ENCODE measurements at regions not wholly inside any gene's neighbourhood (a gene's known extent, or its start where the extent isn't known, plus 50 kb on each side); places are given as distances from the start of the nearest gene placed in this dataset.

GRCh38 chrX:43005561-43005960, 227.6 kb upstream of the PPP1R2C start:
- TF ChIP-seq CTCF (conservative IDR thresholded peaks at IDR 0.05; ENCODE audit: low read length) (no peak), EZH2phosphoT487 (IDR thresholded peaks at IDR 0.05; ENCODE audit: borderline replicate concordance, low read depth, low read length) (no peak)
